Cerebellar cortex (tissue), 1 donor: ENCODE measurements at regions not wholly inside any gene's neighbourhood (a gene's known extent, or its start where the extent isn't known, plus 50 kb on each side); places are given as distances from the start of the nearest gene placed in this dataset.

ENCODE experiments used
- DNase-seq: peaks from one replicate; pipeline ENCODE4 v3.0.0-alpha.2; 2015; ENCODE audit warnings: low spot score

DNA sequence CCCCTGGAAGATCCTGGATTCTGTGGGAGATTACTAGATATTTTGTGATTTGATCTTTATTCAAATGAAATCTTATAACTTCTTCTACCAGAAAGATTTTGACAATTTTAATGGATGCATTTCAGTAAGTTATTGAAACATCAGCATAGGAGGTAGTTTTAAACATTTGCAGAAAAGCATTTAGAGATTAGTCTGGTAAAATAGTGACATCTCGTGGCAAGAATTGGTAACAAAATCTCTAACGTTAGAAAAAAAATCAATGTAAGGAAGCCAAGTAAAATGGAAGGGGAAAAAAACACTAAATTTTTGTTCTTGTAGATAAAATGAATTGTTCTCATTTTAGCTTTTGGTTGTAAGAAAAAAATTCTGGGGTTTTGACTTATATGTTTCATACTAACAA is 73.3 kb downstream of the TASL start:
- peak; percentile 11 for DNase-seq

DNA sequence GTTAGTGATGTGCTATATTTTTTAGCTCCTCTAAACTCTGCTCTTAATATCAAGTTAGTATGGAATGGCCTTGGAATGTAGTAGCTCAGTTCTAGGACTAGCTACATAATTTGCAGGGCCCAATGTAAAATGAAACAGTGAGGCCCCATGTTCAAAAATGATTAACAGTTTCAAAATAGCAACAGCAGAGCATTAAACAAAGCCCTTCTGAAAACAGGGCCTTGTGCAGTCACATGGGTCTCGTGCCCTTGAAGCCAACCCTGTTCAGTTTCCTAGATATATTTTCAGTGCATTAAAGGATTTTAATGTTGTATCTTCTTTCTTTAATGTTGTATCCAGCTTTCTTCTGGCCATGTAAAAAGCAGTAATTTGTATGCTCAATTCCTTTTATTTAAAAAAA is 82.1 kb downstream of the TASL start:
- no peak for DNase-seq

DNA sequence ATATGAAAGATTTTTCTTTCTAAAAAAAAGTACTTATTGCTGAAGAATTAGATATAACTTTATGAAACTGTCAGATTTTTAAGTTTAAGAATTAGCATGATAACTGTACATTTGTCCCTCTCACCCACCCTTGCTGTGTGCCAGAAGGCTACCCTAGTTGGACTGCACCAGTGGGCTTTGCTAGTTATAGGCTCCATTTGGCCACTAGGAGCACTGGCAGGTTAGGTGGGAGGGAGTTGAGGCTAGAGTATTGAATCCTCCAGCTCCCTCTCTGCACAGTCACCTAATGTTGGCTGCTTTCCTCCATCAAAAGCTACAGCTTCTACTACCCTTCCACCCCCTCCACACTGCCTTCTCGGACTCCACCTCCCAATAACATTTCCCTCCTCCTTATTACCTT is 84.2 kb downstream of the TASL start:
- no peak for DNase-seq

DNA sequence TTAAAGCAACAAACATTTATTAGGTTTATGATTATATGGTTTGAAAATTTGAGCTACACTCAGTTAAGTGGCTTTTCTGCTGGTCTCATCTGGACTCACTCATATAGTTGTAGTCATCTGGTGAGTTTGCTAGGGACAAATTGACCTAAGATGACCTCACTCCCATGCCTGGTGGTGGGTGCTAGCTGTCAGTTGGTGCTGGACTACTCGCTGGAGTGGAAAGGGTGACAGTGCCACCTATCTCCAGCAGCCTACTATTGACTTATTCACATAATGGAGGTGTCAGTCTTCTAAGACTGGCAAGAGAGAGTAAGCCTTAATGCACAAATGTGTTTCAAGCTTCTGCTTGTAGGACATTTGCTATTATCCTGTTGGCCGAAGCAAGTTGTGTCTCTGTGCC is 88.2 kb downstream of the TASL start:
- DNase-seq: no peak

DNA sequence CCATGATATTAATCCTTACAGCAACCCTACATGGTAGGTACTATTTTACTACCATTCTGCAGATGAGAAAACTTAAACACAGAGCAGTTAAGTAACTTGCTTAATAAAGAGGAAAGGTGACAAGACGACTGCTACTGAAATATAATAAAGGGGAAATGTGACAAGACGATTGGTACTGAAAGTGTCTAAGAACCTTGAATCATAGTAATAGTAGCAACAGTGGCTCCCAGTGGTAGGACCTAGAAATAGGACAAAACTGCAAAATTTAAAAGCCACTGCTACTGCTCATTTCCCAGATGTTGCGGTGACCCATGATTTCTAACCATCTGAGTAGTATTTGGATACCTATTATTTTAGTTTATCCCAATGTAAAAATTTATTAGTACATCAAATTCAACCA is 89.5 kb downstream of the TASL start:
- DNase-seq: no peak

DNA sequence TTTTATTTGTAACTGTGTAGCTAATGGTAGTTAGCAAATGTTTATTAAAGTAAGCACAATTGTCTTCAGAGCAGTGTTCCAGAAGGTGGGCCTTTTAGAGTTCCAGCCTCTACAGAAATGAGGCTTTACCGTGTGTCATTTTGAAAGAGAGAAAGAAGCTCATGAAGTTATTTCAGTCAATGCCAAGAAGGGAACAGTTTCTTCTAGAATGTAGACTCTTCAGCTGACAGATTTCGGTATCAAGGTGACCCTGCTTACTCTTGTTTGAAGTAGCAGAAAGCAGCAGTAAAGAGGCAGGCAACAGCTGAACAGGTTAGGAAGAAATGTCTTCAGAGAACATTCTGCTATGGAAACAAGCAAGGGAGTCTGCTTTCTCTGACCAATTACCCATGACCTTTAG is 93.6 kb downstream of the TASL start:
- peak; percentile 0 for DNase-seq

DNA sequence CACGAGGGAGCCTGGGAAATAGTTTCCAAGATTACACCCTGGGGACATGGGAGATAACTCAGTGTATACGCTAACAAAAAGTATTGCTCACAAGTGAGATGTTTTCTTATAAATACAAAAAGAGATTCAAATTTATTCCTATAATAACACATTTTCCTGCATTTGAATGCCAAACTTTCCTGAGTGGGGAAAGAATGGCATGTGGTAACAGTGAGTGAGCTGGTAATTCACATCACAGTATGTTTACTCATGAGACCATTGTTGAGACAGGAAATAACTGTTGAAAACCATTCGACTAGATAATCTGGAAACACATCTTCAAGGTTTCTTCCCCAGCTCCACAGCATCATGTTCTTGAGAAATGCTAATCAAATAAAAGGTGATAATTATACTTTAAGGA is 109.1 kb downstream of the TASL start:
- DNase-seq: no peak
